ENCODE measurements at regions not wholly inside any gene's neighbourhood (a gene's known extent, or its start where the extent isn't known, plus 50 kb on each side); places are given as distances from the start of the nearest gene placed in this dataset.

GRCh38 chr15:31557899-31558298 lies 231.3 kb downstream of the KLF13 start:
- FAIRE-seq, result no peak

DNA sequence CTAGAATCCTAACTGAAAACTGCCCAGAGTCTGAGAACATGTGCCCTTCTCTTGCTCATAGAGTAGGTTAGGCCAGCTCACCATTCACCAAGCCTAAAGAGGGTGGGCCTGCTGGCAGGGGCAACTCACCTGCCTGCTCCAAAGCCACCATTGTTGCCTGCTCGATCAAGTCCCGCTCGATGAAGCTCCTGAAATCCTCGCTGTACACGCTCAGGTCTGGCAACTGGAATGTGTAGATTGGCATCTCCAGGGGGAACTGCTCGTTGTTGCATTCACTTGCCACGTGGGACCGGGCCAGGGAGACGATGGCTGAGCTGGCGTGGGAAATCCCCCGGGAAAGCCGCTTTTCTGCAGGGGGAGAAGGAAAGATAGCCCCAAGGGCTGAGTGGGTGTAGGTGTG lies 232.2 kb downstream of the KLF13 start:
- FAIRE-seq, result no peak

DNA sequence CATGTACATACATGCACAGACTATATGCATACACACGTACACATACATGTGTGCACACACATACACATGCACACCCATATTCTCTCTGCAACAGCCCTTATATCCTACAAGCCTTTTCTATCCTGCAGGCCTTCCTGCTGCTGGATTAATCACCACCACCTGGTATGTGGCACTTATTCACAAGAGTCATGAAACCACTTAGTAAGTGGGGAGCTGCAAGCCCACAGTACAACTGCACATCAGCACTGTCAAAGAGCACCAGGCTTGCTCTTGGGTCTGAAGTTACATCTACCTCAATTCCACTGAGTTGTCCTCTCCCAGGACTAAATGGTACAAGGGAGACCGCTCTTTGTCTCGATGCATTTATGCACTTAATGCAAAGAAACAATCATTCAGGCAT lies 233.2 kb downstream of the KLF13 start:
- FAIRE-seq, result no peak

DNA sequence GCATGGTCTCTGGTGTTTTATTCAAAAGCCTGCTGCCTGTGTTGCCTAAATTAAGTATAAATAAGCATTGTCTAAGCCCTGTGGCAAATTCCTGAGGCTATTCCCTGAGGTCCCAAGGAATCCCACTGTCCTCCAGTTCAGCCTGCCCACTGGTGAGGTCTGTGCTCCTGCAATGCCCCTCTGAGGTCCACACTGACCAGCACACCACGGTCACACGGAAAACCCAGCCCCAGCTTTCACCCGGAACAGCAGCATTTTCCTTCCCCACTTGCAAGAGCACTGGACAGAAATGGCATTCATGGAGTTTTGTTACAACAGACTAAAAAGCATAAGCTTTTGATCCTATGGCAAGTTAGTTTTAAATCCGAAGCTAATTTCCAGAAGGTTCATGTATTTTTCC lies 234.0 kb downstream of the KLF13 start:
- FAIRE-seq, result no peak

- no peak for FAIRE-seq
Measured at GRCh38 chr15:31561156-31561555, 234.5 kb downstream of the KLF13 start.

- no peak for FAIRE-seq
Measured at GRCh38 chr15:31563001-31563400, 236.4 kb downstream of the KLF13 start.

GRCh38 chr15:31563421-31563820 lies 236.8 kb downstream of the KLF13 start:
- FAIRE-seq, result no peak

DNA sequence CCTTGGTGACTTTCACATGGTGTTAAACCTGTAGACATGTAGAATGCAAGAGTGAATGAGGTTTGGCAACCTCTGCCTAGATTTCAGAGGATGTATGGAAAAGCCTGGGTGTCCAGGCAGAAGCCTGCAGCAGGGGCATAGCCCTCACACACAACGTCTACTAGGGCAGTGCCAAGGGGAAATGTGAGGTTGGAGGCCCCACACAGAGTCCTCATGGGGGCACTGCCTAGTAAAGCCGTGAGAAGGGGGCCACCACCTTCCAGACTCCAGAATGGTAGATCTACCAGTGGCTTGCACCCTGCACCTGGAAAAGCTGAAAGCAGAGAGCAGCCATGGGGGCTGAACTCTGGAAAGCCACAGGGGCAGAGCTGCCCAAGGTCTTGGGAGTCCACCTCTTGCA lies 241.2 kb downstream of the KLF13 start:
- FAIRE-seq, result no peak

DNA sequence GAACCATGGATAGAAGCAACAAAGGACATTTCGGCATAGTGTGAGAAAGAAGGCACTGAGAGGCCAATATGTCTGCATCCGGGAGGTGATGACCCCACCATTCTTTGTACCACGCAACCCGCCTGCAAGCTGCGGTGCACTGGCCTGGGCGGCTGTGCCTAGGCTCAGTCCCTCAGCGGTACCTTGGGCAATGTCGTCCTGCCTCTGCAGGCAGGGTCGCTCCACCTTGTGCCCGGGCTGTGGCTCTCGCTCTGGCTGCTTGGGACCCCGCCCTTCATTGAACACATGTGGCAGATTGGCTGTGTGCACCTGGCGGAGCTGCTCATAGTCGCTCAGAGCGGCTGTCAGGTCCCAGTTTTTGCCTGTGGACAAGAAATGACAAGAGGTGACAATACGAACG lies 243.2 kb downstream of the KLF13 start:
- FAIRE-seq, result no peak

DNA sequence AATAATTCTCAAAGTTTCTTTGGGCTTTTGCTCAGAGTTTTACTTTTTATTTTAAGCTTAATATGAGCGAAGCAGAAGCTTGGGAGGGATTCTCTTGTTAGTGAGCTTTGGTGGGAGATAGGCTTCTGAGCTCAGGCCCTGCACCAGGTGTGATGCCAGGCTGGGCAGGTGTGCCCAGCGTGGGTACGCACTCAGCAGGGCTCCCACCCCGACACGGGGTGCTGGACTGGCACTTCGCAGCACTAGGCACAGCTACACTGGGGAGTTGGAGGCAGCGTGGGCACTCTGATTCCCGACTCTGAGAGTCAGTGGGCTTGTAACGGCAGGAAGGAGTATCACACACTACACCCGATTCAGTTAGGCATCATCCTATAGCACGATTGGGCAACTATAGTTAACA lies 244.0 kb downstream of the KLF13 start:
- no peak for FAIRE-seq

DNA sequence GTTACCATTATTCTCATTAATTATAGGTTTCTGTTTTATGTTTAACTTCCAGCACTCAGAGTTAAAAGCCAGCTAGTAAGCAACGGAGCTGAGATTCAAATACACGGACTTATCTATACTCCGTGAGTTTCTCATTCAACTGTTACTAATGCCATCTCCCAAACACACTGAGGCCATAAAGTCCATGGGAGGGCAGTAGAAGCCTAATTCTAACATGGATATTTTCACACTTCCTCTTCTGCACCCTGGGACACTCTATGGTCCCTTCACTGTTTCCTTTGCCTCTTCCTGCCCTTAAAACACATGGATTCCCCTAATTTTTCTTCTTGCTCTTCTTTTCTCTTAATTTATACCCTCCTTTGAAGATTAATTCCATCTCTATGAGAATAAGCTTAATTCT lies 245.0 kb downstream of the KLF13 start:
- no peak for FAIRE-seq

DNA sequence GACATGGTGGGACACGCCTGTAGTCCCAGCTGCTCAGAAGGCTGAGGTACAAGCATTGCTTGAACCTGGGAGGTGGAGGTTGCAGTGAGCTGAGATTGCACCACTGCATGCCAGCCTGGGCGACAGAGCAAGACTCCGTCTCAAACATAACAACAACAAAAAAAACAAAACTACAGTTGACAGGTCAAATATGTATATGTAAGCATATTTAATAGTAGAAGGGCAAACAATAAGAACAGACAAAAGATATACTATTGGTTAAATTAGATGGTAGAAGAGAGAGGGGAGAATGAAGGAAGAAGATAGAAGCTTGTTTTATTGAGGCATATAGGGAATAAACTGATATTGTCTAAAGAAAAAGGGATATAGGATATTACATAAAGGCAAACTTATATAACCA lies 247.1 kb downstream of the KLF13 start:
- no peak for FAIRE-seq

DNA sequence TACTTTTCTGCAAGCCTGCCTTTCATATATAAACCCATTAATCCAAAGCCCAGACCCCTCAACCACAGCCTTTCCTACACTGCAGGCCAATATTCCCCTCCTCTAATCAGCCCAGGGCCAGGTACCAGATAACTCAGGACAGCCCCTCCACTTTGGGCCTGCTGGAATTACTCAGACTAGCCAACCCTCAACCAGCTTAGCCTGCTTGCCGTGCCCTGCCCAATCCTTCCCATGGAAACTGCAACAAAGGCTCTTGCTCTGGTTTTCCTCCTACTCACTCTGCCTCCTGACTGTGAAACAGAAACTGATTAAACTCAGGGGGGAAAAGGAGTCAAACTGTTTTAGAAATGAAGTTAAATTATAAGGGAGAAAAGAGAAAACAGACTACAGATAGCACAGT lies 248.1 kb downstream of the KLF13 start:
- FAIRE-seq, result no peak

GRCh38 chr15:31577108-31577507 lies 250.5 kb downstream of the KLF13 start:
- no peak for FAIRE-seq

GRCh38 chr15:31579282-31579681 lies 252.6 kb downstream of the KLF13 start:
- FAIRE-seq, result no peak

- FAIRE-seq, result no peak
Measured at GRCh38 chr15:31579976-31580375, 253.3 kb downstream of the KLF13 start.

DNA sequence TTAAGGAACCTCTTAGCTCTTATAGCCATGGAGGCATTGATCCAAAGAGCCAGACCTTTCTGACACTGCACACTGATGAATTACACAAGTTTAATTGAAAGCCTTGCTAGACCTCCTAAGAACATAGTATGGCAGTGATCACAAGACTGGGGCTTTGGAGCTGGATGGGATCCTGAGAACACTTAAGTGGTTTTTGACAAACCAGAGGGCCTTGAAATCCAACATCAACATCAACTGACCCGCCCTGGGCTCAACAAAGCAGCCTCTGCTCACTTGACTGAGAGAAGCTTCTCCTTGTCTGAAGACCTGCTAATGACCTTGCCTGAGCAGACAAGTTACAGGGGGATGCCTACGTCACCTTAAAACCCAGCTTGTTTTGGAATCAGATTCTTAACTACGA lies 257.6 kb downstream of the KLF13 start:
- no peak for FAIRE-seq

DNA sequence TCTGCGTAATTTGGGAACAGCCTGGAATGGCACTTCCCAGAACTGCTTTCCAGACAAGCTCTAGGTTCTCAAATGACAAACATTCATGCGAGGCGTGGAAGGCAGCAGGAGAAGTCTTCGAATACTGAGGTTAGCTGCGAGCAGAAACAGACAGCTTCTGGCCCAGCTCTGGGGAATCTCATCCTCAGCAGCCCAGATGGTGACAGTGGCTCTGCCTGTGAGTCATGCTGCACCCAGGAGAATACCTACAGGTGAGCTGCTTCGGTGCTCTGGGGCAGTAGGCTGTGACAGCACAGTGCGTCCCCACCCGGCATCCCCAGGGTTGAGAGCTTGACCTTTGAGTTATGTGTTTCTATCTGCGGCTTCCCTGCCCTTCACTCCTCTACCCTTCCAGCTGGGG lies 258.6 kb downstream of the KLF13 start:
- no peak for FAIRE-seq

- no peak for FAIRE-seq
Measured at GRCh38 chr15:31586841-31587240, 260.2 kb downstream of the KLF13 start.

DNA sequence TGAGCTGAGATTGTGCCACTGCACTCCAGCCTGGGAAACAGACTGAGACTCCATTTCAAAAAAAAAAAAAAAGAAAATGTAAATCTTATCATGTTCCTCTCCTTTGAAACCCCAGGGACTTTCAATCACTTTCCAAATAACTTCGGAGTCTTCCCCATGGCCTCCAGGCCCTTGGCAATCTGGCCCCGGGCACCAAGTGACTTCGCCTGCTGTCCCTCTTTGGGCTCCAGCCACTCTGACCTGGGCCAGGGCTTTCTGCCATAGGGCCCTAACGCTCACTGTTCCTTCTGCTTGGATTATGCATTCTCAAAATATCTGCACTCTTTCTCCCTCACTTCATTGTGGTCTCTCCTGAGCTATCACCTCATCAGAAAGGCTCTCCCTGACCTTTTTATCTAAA lies 260.9 kb downstream of the KLF13 start:
- no peak for FAIRE-seq

DNA sequence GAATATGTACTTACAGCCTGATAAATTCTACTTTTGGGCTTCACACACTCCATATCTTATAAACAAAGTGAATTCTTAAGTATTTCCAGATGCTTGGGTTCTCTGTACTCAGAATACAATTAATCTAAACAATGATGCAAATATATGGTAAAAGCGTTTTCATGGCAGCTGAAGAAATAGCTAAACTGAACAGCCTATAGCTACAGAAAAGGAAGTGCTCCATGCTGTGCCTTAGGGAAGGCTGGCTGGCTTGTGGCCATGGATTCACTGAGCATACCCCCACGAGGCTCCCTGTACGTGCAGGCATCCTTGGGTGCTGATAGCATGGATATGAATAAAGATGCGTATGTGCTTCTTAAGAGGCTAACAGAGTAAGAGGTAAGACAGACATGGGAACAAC lies 264.0 kb downstream of the KLF13 start:
- no peak for FAIRE-seq

DNA sequence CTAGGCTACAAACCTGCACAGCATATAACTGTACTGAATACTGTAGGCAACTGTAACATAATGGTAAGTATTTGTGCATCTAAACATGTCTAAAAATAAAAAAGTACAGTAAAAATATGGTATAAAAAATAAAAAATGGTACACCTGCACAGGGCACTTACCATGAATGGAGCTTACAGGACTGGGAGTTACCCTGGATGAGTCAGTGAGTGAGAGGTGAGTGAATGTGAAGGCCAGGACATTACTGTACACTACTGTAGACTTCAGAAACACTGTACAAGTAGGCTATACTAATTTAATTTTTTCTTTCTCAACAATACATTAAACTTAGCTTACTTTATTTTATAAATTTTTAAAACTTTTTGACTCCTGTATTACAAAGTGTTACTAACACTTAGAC lies 265.3 kb downstream of the KLF13 start:
- FAIRE-seq, result no peak

GRCh38 chr15:31597466-31597865 lies 270.8 kb downstream of the KLF13 start:
- no peak for FAIRE-seq

GRCh38 chr15:31598620-31599019 lies 272.0 kb downstream of the KLF13 start:
- FAIRE-seq, result no peak

DNA sequence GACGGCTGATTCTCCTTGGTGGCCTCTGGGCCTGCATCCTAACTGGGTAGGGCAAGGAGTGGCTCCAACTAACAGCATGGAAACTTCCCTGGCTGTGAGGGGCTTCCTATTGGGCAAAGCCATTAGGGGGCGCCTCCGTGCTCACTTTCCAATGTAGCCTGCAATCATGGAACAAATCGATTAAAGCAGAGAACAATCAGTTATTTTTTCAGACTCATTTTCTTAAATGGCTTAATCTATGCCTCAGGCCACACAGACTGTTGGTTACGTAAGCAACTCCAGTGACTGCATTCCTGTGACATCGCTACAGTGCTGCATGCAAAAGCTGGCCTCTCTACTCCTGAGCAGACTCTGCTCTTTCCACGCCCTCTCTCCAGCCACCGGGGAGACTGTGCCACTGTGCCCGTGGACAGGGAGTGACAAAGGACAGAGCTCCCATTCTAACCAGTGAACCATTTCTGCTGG lies 278.9 kb downstream of the KLF13 start:
- no peak for FAIRE-seq

GRCh38 chr15:31606194-31606669 lies 279.6 kb downstream of the KLF13 start:
- FAIRE-seq, result no peak

Data from islet of Langerhans (tissue), 1 donor.